Stimulated activated memory B cell treated with anti-CD40 and anti-IgM and Interleukin-4, amounts not matched to agents 10 μg/mL and 1 μg/mL and 100 μg/mL, for 72 hours (primary cell): ENCODE measurements at regions not wholly inside any gene's neighbourhood (a gene's known extent, or its start where the extent isn't known, plus 50 kb on each side); places are given as distances from the start of the nearest gene placed in this dataset.
"Not testable (repeated sequence)": the region's sequence is repeated elsewhere in the genome, so short reads cannot be mapped to it uniquely, and the experiment has no call there.

Experiments used
- ATAC-seq: fragments of 150-1000 bp; cut with Tn5 transposase; 2 replicates; pipeline ENCODE4 v1.10.0; 2021
- H3K27ac Mint-ChIP-seq: one replicate; pipeline ENCODE4 v1.8.0; 2022; ENCODE audit warnings: mild to moderate bottlenecking, mixed read lengths
- H3K27me3 Mint-ChIP-seq: one replicate; pipeline ENCODE4 v1.8.0; 2022; ENCODE audit warnings: mixed read lengths
- H3K36me3 Mint-ChIP-seq: one replicate; pipeline ENCODE4 v1.8.0; 2022; ENCODE audit warnings: mixed read lengths
- H3K4me1 Mint-ChIP-seq: one replicate; pipeline ENCODE4 v1.8.0; 2022; ENCODE audit warnings: mixed read lengths
- H3K4me3 Mint-ChIP-seq: one replicate; pipeline ENCODE4 v1.8.0; 2022; ENCODE audit warnings: mild to moderate bottlenecking, moderate library complexity, mixed read lengths
- H3K9me3 Mint-ChIP-seq: one replicate; pipeline ENCODE4 v1.8.0; 2022; ENCODE audit warnings: mixed read lengths

DNA sequence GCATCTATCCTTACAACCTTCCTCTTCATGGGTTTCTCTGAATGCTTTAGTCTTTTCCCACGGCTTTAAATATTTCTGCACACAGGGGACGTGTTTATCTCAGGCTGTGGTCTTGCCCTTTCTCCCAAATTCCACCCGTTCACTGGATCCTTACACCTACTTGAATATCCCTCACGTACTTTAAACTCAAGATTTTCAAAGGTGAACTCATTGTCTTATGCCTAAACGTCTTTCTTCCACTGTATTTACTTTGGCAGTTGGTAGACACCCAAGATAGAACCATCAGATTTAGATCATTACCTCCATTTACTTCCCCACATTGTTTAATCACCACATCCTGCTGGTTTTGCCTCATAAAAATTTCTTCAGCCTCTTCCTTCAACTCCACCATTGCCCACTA, 269.2 kb downstream of the CBLL2 start:
- H3K9me3 Mint-ChIP-seq, result peaks cover 5% of the 10 kb centered on the region
- no peak for ATAC-seq
- no peak overlapping the region for H3K27ac Mint-ChIP-seq
- no peaks in the 10 kb centered on the region for H3K4me1 Mint-ChIP-seq
- H3K27me3 Mint-ChIP-seq, result no peaks in the 10 kb centered on the region
- no peak overlapping the region for H3K4me3 Mint-ChIP-seq
- no peaks in the 10 kb centered on the region for H3K36me3 Mint-ChIP-seq

DNA sequence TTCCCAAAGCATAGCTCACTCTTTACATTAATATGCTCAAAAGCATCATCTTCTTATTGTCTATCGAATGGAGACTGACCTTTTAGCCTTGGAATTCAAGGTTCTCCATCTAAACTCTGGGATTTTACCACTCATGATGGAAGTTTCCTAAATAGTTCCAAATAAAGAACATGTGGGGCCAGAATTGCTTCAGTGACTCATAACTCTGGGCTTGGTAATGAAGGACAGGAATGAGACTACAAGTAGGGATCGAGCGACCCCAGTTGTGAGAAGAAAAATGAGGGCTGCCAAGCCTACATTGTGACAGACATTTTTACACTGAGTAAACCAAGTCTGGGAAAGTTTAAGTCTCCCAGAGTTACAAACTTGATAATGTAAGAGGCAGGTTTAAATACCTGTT, 269.9 kb downstream of the CBLL2 start:
- no peak overlapping the region for H3K27ac Mint-ChIP-seq
- no peaks in the 10 kb centered on the region for H3K36me3 Mint-ChIP-seq
- H3K4me1 Mint-ChIP-seq, result no peaks in the 10 kb centered on the region
- H3K9me3 Mint-ChIP-seq, result peaks cover 5% of the 10 kb centered on the region
- H3K27me3 Mint-ChIP-seq, result no peaks in the 10 kb centered on the region
- no peak overlapping the region for H3K4me3 Mint-ChIP-seq
- ATAC-seq, result no peak

- peaks cover 3% of the 10 kb centered on the region for H3K9me3 Mint-ChIP-seq
- H3K4me3 Mint-ChIP-seq, result no peak overlapping the region
- H3K27ac Mint-ChIP-seq, result no peak overlapping the region
- no peak for ATAC-seq
- no peaks in the 10 kb centered on the region for H3K4me1 Mint-ChIP-seq
- no peaks in the 10 kb centered on the region for H3K27me3 Mint-ChIP-seq
- H3K36me3 Mint-ChIP-seq, result no peaks in the 10 kb centered on the region
These were observed 286.8 kb downstream of the CBLL2 start for GRCh38 chrX:22559506-22559905.

DNA sequence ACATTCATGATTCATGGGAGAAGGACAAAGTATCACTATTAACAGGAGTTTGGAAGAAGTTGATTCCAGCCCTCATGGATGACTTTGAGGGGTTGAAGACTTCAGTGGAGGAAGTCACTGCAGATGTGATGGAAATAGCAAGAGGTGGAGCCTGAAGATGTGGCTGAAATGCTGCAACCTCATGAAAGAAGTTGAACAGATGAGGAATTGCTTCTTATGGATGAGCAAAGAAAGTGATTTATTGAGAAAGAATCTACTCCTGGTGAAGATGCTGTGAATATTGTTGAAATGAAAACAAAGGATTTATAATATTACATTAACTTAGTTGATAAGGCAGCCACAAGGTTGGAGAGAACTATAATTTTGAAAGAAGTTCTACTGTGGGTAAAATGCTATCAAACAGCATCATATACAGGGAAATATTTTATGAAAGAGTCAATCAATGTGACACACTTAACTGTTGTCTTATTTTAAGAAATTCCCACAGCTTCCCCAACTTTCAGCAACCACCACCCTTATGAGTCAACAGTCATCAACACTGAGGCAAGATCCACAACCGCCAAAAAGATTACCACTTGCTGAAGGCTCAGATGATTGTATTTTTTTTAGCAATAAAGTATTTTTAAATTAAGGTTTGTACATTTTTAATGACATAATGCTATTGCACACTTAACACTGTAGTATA, 302.6 kb downstream of the CBLL2 start:
- Mint-ChIP-seq H3K27ac (no peak overlapping the region), H3K27me3 (no peaks in the 10 kb centered on the region), H3K4me1 (no peaks in the 10 kb centered on the region), H3K4me3 (no peak overlapping the region), H3K36me3 (no peaks in the 10 kb centered on the region), H3K9me3 (no peaks in the 10 kb centered on the region)
- ATAC-seq, result no peak

DNA sequence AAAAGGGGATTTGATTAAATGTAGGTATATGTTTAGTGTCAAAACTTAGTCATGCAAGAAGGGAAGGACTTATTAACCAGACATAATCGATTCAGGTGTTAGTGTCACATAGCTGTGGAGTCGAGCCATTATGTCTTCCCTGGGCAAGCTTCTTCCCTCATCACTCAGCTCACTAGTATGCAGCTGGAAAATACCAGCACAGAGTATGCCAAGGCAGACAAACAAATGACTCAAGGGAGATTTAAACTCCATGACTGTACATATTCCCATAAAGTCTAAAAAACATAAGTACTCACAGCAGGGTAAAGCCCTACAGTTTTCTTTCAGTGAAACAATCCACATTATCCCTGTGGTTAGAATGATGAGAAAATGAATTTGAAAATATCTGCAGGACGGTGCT, 304.5 kb downstream of the CBLL2 start:
- Mint-ChIP-seq H3K27me3 (no peaks in the 10 kb centered on the region), H3K4me3 (no peak overlapping the region), H3K36me3 (no peaks in the 10 kb centered on the region), H3K9me3 (no peaks in the 10 kb centered on the region), H3K4me1 (no peaks in the 10 kb centered on the region), H3K27ac (no peak overlapping the region)
- no peak for ATAC-seq

- peak; percentile 34 for ATAC-seq
- H3K36me3 Mint-ChIP-seq, result no peaks in the 10 kb centered on the region
- H3K27ac Mint-ChIP-seq, result no peak overlapping the region
- peaks cover 7% of the 10 kb centered on the region for H3K4me1 Mint-ChIP-seq
- H3K9me3 Mint-ChIP-seq, result no peaks in the 10 kb centered on the region
- no peak overlapping the region for H3K4me3 Mint-ChIP-seq
- H3K27me3 Mint-ChIP-seq, result no peaks in the 10 kb centered on the region
These were observed 313.1 kb downstream of the CBLL2 start for GRCh38 chrX:22585831-22586230.

DNA sequence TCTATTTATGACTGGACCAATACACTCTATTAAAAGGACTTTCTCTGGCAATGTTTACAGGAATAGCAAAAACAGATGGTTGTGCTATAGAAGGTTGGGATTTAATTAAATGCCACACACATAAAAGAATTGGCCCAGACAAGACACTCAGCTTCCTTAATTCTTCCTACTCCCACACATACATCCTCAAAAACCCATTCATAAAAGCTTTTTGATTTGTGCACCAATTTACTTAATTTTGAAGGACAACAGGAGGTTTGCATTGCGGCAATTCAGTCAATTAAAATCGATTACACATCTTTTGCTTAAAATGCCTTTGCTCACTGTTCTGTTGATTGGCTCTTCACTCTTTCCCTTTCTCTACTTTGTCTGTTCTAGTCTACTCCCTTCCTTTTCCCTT, 317.1 kb downstream of the CBLL2 start:
- no peaks in the 10 kb centered on the region for H3K27me3 Mint-ChIP-seq
- H3K9me3 Mint-ChIP-seq, result no peaks in the 10 kb centered on the region
- peaks cover 7% of the 10 kb centered on the region for H3K4me1 Mint-ChIP-seq
- no peaks in the 10 kb centered on the region for H3K36me3 Mint-ChIP-seq
- no peak overlapping the region for H3K4me3 Mint-ChIP-seq
- H3K27ac Mint-ChIP-seq, result no peak overlapping the region
- no peak for ATAC-seq

GRCh38 chrX:22594766-22595165, 322.1 kb downstream of the CBLL2 start:
- Mint-ChIP-seq H3K27ac (no peak overlapping the region), H3K27me3 (no peaks in the 10 kb centered on the region), H3K9me3 (no peaks in the 10 kb centered on the region), H3K36me3 (no peaks in the 10 kb centered on the region), H3K4me1 (no peaks in the 10 kb centered on the region), H3K4me3 (no peak overlapping the region)
- ATAC-seq, result no peak

GRCh38 chrX:22603060-22603459, 330.3 kb downstream of the CBLL2 start:
- Mint-ChIP-seq H3K36me3 (no peaks in the 10 kb centered on the region), H3K4me1 (no peaks in the 10 kb centered on the region), H3K27me3 (no peaks in the 10 kb centered on the region), H3K9me3 (peaks cover 2% of the 10 kb centered on the region), H3K4me3 (no peak overlapping the region), H3K27ac (no peak overlapping the region)
- no peak for ATAC-seq

GRCh38 chrX:22609452-22609851, 336.7 kb downstream of the CBLL2 start:
- ATAC-seq, H3K9me3 Mint-ChIP-seq, H3K27ac Mint-ChIP-seq, H3K4me1 Mint-ChIP-seq, H3K27me3 Mint-ChIP-seq, H3K4me3 Mint-ChIP-seq, H3K36me3 Mint-ChIP-seq: not testable (repeated sequence)

GRCh38 chrX:22616867-22617266, 344.2 kb downstream of the CBLL2 start:
- H3K27ac Mint-ChIP-seq, result no peak overlapping the region
- no peaks in the 10 kb centered on the region for H3K27me3 Mint-ChIP-seq
- no peak for ATAC-seq
- no peak overlapping the region for H3K4me3 Mint-ChIP-seq
- H3K9me3 Mint-ChIP-seq, result no peaks in the 10 kb centered on the region
- no peaks in the 10 kb centered on the region for H3K4me1 Mint-ChIP-seq
- no peaks in the 10 kb centered on the region for H3K36me3 Mint-ChIP-seq

- Mint-ChIP-seq H3K27me3 (no peaks in the 10 kb centered on the region), H3K4me3 (no peak overlapping the region), H3K4me1 (no peaks in the 10 kb centered on the region), H3K9me3 (no peaks in the 10 kb centered on the region), H3K27ac (no peak overlapping the region), H3K36me3 (no peaks in the 10 kb centered on the region)
- no peak for ATAC-seq
These were observed 354.9 kb downstream of the CBLL2 start for GRCh38 chrX:22627576-22627975.

- Mint-ChIP-seq H3K4me1 (no peaks in the 10 kb centered on the region), H3K4me3 (no peak overlapping the region), H3K27ac (no peak overlapping the region), H3K9me3 (no peaks in the 10 kb centered on the region), H3K27me3 (no peaks in the 10 kb centered on the region), H3K36me3 (no peaks in the 10 kb centered on the region)
- no peak for ATAC-seq
These were observed 355.6 kb downstream of the CBLL2 start for GRCh38 chrX:22628275-22628674.

GRCh38 chrX:22629105-22629725, 356.5 kb downstream of the CBLL2 start:
- no peaks in the 10 kb centered on the region for H3K9me3 Mint-ChIP-seq
- no peak for ATAC-seq
- no peaks in the 10 kb centered on the region for H3K4me1 Mint-ChIP-seq
- H3K27me3 Mint-ChIP-seq, result no peaks in the 10 kb centered on the region
- no peaks in the 10 kb centered on the region for H3K36me3 Mint-ChIP-seq
- H3K27ac Mint-ChIP-seq, result no peak overlapping the region
- H3K4me3 Mint-ChIP-seq, result no peak overlapping the region

GRCh38 chrX:22634083-22634482, 361.4 kb downstream of the CBLL2 start:
- Mint-ChIP-seq H3K4me1 (no peaks in the 10 kb centered on the region), H3K4me3 (no peak overlapping the region), H3K27me3 (no peaks in the 10 kb centered on the region), H3K36me3 (no peaks in the 10 kb centered on the region), H3K9me3 (peaks cover 3% of the 10 kb centered on the region), H3K27ac (no peak overlapping the region)
- ATAC-seq, result no peak

- no peaks in the 10 kb centered on the region for H3K27me3 Mint-ChIP-seq
- no peak overlapping the region for H3K4me3 Mint-ChIP-seq
- H3K4me1 Mint-ChIP-seq, result no peaks in the 10 kb centered on the region
- peaks cover 3% of the 10 kb centered on the region for H3K9me3 Mint-ChIP-seq
- ATAC-seq, result no peak
- H3K36me3 Mint-ChIP-seq, result no peaks in the 10 kb centered on the region
- H3K27ac Mint-ChIP-seq, result no peak overlapping the region
These were observed 362.0 kb downstream of the CBLL2 start for GRCh38 chrX:22634751-22635150.
